ENCODE measurements at regions not wholly inside any gene's neighbourhood (a gene's known extent, or its start where the extent isn't known, plus 50 kb on each side); places are given as distances from the start of the nearest gene placed in this dataset.

DNA sequence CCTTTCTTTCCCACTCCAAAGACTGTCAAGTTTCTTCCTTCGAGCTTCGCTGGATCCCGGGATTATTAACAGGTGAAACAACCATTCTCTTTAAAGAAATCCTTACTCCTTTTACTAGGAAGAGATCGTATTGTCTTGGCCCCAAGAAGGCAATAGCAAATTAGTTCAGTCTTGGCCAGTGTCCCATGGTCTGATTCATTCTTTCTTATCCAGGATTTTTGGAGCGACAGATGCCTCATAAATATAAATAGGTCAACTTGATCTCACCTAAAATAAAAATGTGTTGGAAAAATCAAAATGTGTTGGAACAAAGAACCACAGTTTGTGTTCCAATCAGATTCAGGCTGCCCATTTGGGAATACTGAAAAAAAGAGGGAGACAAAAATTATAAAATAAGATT lies 140.1 kb upstream of the TMEM108 start:
- no peak for DNase-seq (ENCODE audit: low spot score)

- DNase-seq (ENCODE audit: low spot score), result no peak
Measured at GRCh38 chr3:132892956-132893355, 145.2 kb upstream of the TMEM108 start.

GRCh38 chr3:132881756-132882409 lies 156.3 kb upstream of the TMEM108 start:
- no peak for DNase-seq (ENCODE audit: low spot score)

DNA sequence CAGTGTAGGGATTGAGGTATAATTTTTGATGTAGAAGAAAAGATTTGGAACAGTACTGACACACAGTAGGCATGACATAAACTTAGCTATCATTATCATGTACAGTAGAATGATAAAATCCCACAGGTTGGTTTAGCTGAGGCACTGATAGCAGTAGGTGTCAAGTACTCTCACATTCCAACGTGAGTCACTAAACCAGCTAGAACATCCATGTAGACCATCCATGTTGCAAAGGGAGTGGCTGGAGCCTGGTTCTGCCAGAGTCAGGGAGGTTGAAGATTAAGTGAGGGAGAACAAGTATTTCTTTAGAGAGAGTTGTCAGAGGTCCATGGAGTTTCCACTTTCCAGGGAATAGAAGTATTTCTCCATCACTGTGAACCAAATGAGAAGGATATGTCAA lies 157.2 kb upstream of the TMEM108 start:
- DNase-seq (ENCODE audit: low spot score), result no peak

GRCh38 chr3:132879656-132880055 lies 157.4 kb upstream of the NPHP3 start:
- no peak for DNase-seq (ENCODE audit: low spot score)

- no peak for DNase-seq (ENCODE audit: low spot score)
Measured at GRCh38 chr3:132874701-132875100, 152.5 kb upstream of the NPHP3 start.

DNA sequence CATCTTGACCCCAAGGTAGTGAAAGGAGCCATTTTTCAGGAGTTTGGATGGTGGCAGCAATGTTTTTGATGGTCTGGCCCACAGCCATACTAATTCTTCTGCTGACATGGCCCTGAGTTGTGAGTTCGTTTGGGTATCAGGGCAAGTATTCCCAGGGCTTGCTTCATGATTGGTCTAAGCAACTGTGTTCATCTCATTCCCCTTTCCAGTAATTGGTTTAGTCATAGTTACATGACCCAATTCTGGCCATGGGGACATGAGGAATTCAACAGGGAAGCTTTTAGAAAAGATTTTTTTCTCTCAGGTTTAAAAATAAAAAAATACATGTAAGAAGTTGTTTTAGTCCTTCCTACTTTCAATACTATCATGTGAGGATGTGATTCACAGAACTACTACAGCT lies 150.5 kb upstream of the NPHP3 start:
- DNase-seq (ENCODE audit: low spot score), result no peak

DNA sequence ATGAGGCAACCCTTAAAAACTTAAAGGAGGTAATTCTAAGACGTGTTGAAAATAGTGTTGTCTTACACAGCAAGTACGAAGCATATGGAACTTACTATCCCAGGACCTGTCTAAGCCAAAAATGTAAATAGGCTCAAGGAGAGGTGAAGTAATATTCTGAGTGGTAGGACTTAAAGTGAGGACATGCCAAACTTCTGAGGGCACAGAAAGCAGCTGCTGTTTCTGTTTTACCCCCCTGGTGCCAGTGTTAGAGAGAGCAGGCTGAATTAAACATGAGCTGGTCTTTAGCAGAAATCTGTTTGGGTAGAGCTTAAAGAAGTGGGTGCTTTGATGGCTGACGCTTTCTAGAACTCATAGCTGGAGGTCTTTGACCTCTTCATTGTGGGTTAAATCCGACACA lies 149.7 kb upstream of the NPHP3 start:
- DNase-seq (ENCODE audit: low spot score), result no peak

DNA sequence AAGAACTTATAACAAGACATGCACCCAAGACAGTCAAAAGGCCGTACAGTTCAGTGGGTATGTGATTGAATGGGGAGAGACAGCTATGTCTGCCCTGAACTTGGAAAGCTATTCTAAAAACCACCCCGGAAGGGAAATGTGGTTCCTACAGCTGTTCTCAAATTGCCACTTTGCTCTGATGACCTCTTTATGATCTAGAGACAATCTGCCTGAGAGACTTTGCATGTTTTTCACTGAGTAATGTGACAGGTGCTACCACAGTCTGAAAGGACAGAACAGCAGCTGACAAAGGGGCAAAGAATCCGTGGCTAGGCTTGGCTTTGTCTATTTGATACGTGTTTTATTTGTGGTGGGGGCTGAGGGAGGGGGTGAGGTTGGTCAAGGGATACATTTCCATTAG lies 148.3 kb upstream of the NPHP3 start:
- no peak for DNase-seq (ENCODE audit: low spot score)

DNA sequence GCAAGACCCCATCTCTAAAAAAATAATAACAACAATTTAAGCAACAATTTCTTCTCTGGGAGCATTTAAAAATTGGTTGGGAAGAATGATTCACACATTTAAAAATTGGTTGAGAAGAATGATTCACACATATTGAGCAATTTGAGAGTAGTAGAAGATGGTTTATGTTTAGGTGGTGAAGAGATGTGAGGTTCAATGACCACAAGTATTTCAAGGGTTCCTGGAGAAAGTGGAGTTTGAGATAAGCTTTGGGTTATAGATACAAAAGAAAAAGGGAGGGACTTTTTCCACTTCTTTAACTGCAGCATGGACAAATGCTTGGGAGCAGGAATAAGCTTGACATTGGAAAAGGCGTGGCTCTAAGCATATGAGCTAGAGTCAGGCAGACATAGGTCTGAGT lies 145.7 kb upstream of the NPHP3 start:
- DNase-seq (ENCODE audit: low spot score), result no peak

GRCh38 chr3:132867526-132867925 lies 145.3 kb upstream of the NPHP3 start:
- no peak for DNase-seq (ENCODE audit: low spot score)

DNA sequence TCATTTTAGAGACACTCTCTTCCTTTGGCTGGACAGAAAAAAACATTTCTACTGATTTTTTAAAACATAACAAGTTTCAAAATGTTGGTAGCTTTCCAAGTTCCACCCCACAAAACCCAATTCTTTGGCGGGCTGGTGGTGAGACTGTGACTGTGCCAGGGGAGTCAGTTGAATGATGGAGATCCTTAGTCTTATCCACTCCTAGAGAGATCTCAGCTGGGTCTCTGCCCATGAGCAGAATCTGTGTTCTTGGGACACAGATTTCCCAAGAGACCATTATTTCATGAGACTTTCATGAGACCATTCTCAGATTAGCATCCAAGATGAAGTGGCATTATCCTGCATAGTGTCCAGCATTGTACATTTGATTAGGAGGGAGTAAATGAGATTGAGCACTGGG lies 135.1 kb upstream of the NPHP3 start:
- DNase-seq (ENCODE audit: low spot score), result no peak

DNA sequence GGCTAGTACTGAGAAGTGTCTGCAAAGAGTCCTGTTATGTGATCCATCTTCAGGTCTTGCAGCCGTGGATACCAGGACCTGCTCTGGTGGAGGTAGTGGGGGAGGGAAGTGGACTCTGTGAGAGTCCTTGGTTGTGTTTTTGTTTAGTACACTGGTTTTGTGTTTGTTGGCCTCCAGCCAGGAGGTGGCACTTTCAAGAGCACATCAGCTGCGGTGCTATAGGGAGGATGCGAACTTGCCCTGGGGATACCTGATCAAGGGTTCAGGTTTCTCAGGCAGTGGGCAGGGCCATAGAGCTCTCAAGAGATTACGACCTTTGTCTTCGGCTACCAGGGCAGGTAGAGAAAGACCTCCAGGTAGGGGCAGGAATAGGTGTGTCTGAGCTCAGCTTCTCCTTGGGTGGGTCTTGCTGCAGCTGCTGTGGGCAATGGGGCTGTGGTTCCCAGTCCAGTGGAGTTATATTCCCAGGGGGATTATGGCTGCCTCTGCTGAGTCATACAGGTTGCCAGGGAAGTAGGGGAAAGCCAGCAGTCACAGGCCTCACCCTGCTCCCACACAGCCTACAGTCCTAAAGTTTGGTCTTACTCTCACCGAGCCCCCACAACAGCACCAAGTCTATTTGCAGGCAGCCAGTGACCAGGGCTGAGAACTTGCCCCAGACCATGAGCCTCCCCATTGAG lies 132.8 kb upstream of the NPHP3 start:
- DNase-seq (ENCODE audit: low spot score), result no peak

GRCh38 chr3:132847849-132848625 lies 125.8 kb upstream of the NPHP3 start:
- no peak for DNase-seq (ENCODE audit: low spot score)

DNA sequence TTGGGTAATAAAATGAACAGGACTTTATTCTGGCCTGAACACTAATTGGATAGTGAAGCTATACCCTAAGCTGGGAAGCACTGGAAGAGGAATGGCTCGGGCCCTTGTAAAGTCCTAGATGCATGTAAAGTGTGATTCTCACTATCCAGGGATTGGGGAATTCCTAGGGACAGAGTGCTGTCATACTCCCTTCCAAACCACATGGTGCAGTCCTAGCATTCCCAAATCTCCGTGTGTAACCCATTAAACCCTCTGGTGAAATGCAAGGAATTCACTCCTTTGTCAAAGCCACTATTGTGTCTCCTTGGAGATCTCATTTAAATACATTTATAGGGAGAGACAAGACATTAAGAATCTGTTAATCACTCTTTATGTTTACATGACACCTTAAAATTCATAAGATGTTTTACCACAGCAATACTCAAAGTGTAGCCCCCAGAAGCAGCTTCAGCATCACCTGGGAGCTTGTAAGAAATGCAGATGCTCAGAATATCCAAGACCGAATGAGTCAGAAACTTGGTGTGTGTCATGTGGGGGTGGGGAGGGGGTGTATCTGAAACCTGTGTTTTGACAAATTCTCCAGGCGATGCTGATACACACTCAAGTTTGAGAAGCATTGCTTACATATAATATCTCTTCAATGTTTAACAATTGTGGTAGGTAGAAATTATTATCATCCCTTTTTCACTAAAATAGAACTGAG lies 121.8 kb upstream of the NPHP3 start:
- DNase-seq (ENCODE audit: low spot score), result no peak

- DNase-seq (ENCODE audit: low spot score), result no peak
Measured at GRCh38 chr3:132843349-132843748, 121.1 kb upstream of the NPHP3 start.

- DNase-seq (ENCODE audit: low spot score), result no peak
Measured at GRCh38 chr3:132841621-132842020, 119.4 kb upstream of the NPHP3 start.

GRCh38 chr3:132840201-132840700 lies 118.0 kb upstream of the NPHP3 start:
- DNase-seq (ENCODE audit: low spot score), result no peak

- DNase-seq (ENCODE audit: low spot score), result no peak
Measured at GRCh38 chr3:132838477-132838876, 116.3 kb upstream of the NPHP3 start.

GRCh38 chr3:132837615-132838014 lies 115.4 kb upstream of the NPHP3 start:
- DNase-seq (ENCODE audit: low spot score), result no peak

GRCh38 chr3:132834356-132834755 lies 112.1 kb upstream of the NPHP3 start:
- no peak for DNase-seq (ENCODE audit: low spot score)

DNA sequence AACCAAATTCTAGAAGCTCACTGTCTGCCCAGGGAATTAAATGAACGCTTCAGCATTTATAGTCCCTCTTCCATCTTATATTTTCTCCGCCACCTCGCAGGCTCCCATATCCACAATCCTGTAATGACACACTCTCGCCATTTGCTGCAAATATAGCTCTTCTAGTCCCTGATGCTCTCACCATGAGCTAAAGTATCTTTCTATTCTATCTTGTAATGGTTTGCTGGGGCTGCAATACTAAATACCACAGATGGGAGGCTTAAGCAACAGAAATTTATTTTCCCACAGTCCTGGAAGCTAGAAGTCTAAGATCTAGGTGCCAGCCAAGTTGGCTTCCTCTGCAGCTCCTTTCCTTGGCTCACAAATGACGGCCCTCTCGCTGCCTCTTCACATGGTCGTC lies 106.9 kb upstream of the NPHP3 start:
- no peak for DNase-seq (ENCODE audit: low spot score)

DNA sequence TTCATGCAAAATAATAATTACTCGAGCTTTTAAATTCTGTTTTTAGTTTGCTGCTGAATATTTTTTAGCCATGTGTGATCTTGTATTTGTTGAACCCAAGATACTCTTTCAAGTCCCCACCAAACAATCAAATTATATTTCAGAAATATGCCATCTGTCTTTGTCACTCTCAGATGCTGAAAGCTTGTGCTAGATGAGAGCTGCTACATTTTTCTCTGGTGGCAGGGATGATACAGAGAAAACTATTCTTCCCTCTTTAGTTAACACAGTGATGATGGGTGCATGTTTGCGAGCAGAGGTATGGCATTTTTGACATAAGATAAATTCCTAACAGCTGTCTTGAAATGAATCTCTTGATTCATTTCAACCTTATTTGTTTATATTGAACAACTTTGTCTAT lies 100.6 kb upstream of the NPHP3 start:
- DNase-seq (ENCODE audit: low spot score), result no peak
